ENCODE measurements at regions not wholly inside any gene's neighbourhood (a gene's known extent, or its start where the extent isn't known, plus 50 kb on each side); places are given as distances from the start of the nearest gene placed in this dataset.

- TF ChIP-seq, protein P1, sequence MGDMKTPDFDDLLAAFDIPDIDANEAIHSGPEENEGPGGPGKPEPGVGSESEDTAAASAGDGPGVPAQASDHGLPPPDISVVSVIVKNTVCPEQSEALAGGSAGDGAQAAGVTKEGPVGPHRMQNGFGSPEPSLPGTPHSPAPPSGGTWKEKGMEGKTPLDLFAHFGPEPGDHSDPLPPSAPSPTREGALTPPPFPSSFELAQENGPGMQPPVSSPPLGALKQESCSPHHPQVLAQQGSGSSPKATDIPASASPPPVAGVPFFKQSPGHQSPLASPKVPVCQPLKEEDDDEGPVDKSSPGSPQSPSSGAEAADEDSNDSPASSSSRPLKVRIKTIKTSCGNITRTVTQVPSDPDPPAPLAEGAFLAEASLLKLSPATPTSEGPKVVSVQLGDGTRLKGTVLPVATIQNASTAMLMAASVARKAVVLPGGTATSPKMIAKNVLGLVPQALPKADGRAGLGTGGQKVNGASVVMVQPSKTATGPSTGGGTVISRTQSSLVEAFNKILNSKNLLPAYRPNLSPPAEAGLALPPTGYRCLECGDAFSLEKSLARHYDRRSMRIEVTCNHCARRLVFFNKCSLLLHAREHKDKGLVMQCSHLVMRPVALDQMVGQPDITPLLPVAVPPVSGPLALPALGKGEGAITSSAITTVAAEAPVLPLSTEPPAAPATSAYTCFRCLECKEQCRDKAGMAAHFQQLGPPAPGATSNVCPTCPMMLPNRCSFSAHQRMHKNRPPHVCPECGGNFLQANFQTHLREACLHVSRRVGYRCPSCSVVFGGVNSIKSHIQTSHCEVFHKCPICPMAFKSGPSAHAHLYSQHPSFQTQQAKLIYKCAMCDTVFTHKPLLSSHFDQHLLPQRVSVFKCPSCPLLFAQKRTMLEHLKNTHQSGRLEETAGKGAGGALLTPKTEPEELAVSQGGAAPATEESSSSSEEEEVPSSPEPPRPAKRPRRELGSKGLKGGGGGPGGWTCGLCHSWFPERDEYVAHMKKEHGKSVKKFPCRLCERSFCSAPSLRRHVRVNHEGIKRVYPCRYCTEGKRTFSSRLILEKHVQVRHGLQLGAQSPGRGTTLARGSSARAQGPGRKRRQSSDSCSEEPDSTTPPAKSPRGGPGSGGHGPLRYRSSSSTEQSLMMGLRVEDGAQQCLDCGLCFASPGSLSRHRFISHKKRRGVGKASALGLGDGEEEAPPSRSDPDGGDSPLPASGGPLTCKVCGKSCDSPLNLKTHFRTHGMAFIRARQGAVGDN (IDR thresholded peaks at IDR 0.05): no peak
Observed at GRCh38 chr21:14684071-14684470, 138.0 kb upstream of the SAMSN1 start (continued).

- TF ChIP-seq, protein P2, sequence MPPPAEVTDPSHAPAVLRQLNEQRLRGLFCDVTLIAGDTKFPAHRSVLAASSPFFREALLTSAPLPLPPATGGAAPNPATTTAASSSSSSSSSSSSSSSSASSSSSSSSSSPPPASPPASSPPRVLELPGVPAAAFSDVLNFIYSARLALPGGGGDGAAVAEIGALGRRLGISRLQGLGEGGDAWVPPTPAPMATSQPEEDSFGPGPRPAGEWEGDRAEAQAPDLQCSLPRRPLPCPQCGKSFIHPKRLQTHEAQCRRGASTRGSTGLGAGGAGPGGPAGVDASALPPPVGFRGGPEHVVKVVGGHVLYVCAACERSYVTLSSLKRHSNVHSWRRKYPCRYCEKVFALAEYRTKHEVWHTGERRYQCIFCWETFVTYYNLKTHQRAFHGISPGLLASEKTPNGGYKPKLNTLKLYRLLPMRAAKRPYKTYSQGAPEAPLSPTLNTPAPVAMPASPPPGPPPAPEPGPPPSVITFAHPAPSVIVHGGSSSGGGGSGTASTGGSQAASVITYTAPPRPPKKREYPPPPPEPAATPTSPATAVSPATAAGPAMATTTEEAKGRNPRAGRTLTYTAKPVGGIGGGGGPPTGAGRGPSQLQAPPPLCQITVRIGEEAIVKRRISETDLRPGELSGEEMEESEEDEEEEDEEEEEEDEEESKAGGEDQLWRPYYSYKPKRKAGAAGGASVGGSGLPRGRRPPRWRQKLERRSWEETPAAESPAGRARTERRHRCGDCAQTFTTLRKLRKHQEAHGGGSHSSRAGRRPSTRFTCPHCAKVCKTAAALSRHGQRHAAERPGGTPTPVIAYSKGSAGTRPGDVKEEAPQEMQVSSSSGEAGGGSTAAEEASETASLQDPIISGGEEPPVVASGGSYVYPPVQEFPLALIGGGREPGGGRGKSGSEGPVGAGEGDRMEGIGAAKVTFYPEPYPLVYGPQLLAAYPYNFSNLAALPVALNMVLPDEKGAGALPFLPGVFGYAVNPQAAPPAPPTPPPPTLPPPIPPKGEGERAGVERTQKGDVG (CRISPR knock-in tag; IDR thresholded peaks at IDR 0.05): no peak
- no peak for TF ChIP-seq ATF3 (IDR thresholded peaks at IDR 0.05; ENCODE audit: borderline replicate concordance, extremely low read depth, low read depth, low read length)
- no peak for TF ChIP-seq RUNX3 (IDR thresholded peaks at IDR 0.05; ENCODE audit: low read length)
- TF ChIP-seq IKZF2 (IDR thresholded peaks at IDR 0.05): no peak
- no peak for TF ChIP-seq NR2C2 (IDR thresholded peaks at IDR 0.05; ENCODE audit: borderline replicate concordance, control insufficient read depth, insufficient read length, low read depth)
- TF ChIP-seq, protein P3, sequence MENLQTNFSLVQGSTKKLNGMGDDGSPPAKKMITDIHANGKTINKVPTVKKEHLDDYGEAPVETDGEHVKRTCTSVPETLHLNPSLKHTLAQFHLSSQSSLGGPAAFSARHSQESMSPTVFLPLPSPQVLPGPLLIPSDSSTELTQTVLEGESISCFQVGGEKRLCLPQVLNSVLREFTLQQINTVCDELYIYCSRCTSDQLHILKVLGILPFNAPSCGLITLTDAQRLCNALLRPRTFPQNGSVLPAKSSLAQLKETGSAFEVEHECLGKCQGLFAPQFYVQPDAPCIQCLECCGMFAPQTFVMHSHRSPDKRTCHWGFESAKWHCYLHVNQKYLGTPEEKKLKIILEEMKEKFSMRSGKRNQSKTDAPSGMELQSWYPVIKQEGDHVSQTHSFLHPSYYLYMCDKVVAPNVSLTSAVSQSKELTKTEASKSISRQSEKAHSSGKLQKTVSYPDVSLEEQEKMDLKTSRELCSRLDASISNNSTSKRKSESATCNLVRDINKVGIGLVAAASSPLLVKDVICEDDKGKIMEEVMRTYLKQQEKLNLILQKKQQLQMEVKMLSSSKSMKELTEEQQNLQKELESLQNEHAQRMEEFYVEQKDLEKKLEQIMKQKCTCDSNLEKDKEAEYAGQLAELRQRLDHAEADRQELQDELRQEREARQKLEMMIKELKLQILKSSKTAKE (IDR thresholded peaks at IDR 0.05; ENCODE audit: low read depth, poor library complexity, severe bottlenecking): no peak
Observed at GRCh38 chr21:14683063-14683462, 136.9 kb upstream of the SAMSN1 start.

More at GRCh38 chr21:14683063-14683462, 136.9 kb upstream of the SAMSN1 start:
- ChIA-PET SMC1A (ENCODE audit: uncharacterized antibody, unreplicated experiment) (interaction anchor here (0.6 to 7.6 kb wide), 2 partner anchors 52 to 156 kb away, joined by 3 to 84 read pairs; no protein-coding TSS in a partner anchor), RAD21 (ENCODE audit: unreplicated experiment) (interaction anchor here (1.0 kb wide), 1 partner anchor 50 kb away, joined by 3 read pairs; no protein-coding TSS in a partner anchor), POLR2A (no interaction called here), CTCF (no interaction called here)
- no peak for FAIRE-seq
- Histone ChIP-seq H4K20me1 (ENCODE audit: control insufficient read depth, insufficient read depth) (no peaks in the 10 kb centered on the region), H3K27ac (ENCODE audit: control insufficient read depth, insufficient read depth) (peak overlapping the region; percentile 88; the same call in 1 of the 2 replicates), H3K4me3 (no peak overlapping the region), H3K9me3 (replicated peaks; ENCODE audit: control insufficient read depth, insufficient read depth, low read length) (peaks cover 2% of the 10 kb centered on the region; the same call in 2 of the 3 replicates), H3K4me2 (ENCODE audit: control insufficient read depth, insufficient read depth) (peak overlapping the region; percentile 41; the same call in 1 of the 2 replicates), H3K4me1 (ENCODE audit: control insufficient read depth, insufficient read depth, low read length) (peaks cover 47% of the 10 kb centered on the region), H3K27me3 (replicated peaks in 1 of 2; ENCODE audit: control insufficient read depth in 2 of 2, insufficient read depth in 2 of 2, low read length in 1 of 2) (no peaks in the 10 kb centered on the region), H3K9ac (ENCODE audit: control insufficient read depth, insufficient read depth, low read length) (no peak overlapping the region), H3K79me2 (ENCODE audit: control insufficient read depth, insufficient read depth, low read length) (no peaks in the 10 kb centered on the region), H2AFZ (ENCODE audit: control insufficient read depth, low read depth, low read length) (no peak overlapping the region; the same call in 1 of the 2 replicates), H3K36me3 (ENCODE audit: control insufficient read depth in 2 of 2, insufficient read depth in 2 of 2, low read length in 1 of 2) (no peaks in the 10 kb centered on the region)
- ATAC-seq: no peak
- no TSS peak for BruUV-seq (replicated peaks)
- DNase-seq (ENCODE audit: low read depth, low spot score): no peak
- in situ Hi-C loops (cut with MboI) (no loop called here), intact Hi-C loops (cut with micrococcal nuclease; ENCODE audit: unreplicated experiment) (loop anchor here (10.0 kb wide), 1 partner anchor 142 kb away; no protein-coding TSS in a partner anchor)
